Mucosa of gallbladder (tissue), 1 donor: ENCODE measurements at regions not wholly inside any gene's neighbourhood (a gene's known extent, or its start where the extent isn't known, plus 50 kb on each side); places are given as distances from the start of the nearest gene placed in this dataset.
A peak's percentile ranks its signal among the peaks of the same experiment; 100 is the strongest.

Experiments used
- DNase-seq: peaks from one replicate; pipeline ENCODE4 v3.0.0-alpha.2; 2020; ENCODE audit warnings: low spot score
- donor health status: DM: no; HTN: no; CAD: no.

- no peak for DNase-seq
Measured at GRCh38 chr5:116655431-116655830, 80.8 kb upstream of the SEMA6A start.

- DNase-seq: no peak
Measured at GRCh38 chr5:116654925-116655324, 80.3 kb upstream of the SEMA6A start.

GRCh38 chr5:116652903-116653302 is 78.3 kb upstream of the SEMA6A start:
- no peak for DNase-seq

GRCh38 chr5:116652196-116652729 is 77.6 kb upstream of the SEMA6A start:
- DNase-seq: no peak

GRCh38 chr5:116651653-116652052 is 77.0 kb upstream of the SEMA6A start:
- no peak for DNase-seq

GRCh38 chr5:116650964-116651363 is 76.3 kb upstream of the SEMA6A start:
- DNase-seq: no peak

- no peak for DNase-seq
Measured at GRCh38 chr5:116650544-116650943, 75.9 kb upstream of the SEMA6A start.

- peak; percentile 26 for DNase-seq
Measured at GRCh38 chr5:116646611-116647289, 72.1 kb upstream of the SEMA6A start.

GRCh38 chr5:116645627-116646026 is 71.0 kb upstream of the SEMA6A start:
- no peak for DNase-seq

- no peak for DNase-seq
Measured at GRCh38 chr5:116640236-116640635, 65.6 kb upstream of the SEMA6A start.

- DNase-seq: no peak
Measured at GRCh38 chr5:116637149-116637740, 62.6 kb upstream of the SEMA6A start.

GRCh38 chr5:116632890-116633289 is 58.3 kb upstream of the SEMA6A start:
- DNase-seq: no peak

- DNase-seq: no peak
Measured at GRCh38 chr5:116631147-116631546, 56.5 kb upstream of the SEMA6A start.

GRCh38 chr5:116629168-116629567 is 54.5 kb upstream of the SEMA6A start:
- no peak for DNase-seq

GRCh38 chr5:116626945-116627679 is 52.5 kb upstream of the SEMA6A start:
- no peak for DNase-seq

- DNase-seq: peak; percentile 88
Measured at GRCh38 chr5:116626272-116626723, 51.7 kb upstream of the SEMA6A start.
